Uterus (tissue), 3 donors: ENCODE measurements at regions not wholly inside any gene's neighbourhood (a gene's known extent, or its start where the extent isn't known, plus 50 kb on each side); places are given as distances from the start of the nearest gene placed in this dataset.

Experiments
- DNase-seq, 2 donors: peaks; one replicate each; pipeline ENCODE4 v3.0.0-alpha.2; 2019 to 2020
- H3K27ac ChIP-seq, 2 donors: fragments of 200-600 bp; sonication (generic); 1 replicate in 1 of 2; 2 replicates in 1 of 2; pipeline ENCODE4 v1.5.1; 2016 to 2018
- H3K27me3 ChIP-seq, 2 donors: fragments of 200-600 bp; sonication (generic); one replicate each; pipeline ENCODE4 v1.5.1; 2018 to 2019; ENCODE audit warnings: control low read depth in 1 of 2
- H3K36me3 ChIP-seq, 2 donors: fragments of 200-600 bp; sonication (generic); one replicate each; pipeline ENCODE4 v1.5.1; 2019; ENCODE audit warnings: control low read depth in 1 of 2
- H3K4me1 ChIP-seq, 2 donors: fragments of 200-600 bp; sonication (generic); one replicate each; pipeline ENCODE4 v1.5.1; 2018 to 2019; ENCODE audit warnings: control low read depth in 1 of 2
- H3K4me3 ChIP-seq, 2 donors: fragments of 200-600 bp; sonication (generic); 1 replicate in 1 of 2; 2 replicates in 1 of 2; pipeline ENCODE4 v1.5.1; 2018 to 2019; ENCODE audit warnings: mild to moderate bottlenecking in 1 of 2
- H3K9me3 ChIP-seq, 2 donors: fragments of 200-600 bp; sonication (generic); one replicate each; pipeline ENCODE4 v1.5.1; 2019; ENCODE audit warnings: control low read depth in 1 of 2
- POLR2A ChIP-seq, 2 donors: fragments of 450-650 bp; IDR thresholded peaks; one replicate each; pipeline ENCODE4 v1.6.1; 2016; ENCODE audit warnings: antibody characterized with exemption in 2 of 2, mild to moderate bottlenecking in 1 of 2, moderate library complexity in 1 of 2
- intact Hi-C: fragments of 100-400 bp; cut with DNase I; formaldehyde crosslinking; loops from one replicate; pipeline ENCODE4 v1.15.1; 2023; ENCODE audit warnings: low total_unique reads
- TF ChIP-seq, protein P1 (sequence below), 4 experiments: fragments of 200-600 bp in 2 of 4; fragments of 450-650 bp in 2 of 4; sonication (generic) in 2 of 4; IDR thresholded peaks; one replicate each; pipeline ENCODE4 v1.5.1; 2016 to 2019; ENCODE audit warnings: antibody characterized with exemption in 4 of 4, mild to moderate bottlenecking in 2 of 4, moderate library complexity in 1 of 4
- donor health status: DM: yes; HTN: yes; CAD: no.

DNA sequence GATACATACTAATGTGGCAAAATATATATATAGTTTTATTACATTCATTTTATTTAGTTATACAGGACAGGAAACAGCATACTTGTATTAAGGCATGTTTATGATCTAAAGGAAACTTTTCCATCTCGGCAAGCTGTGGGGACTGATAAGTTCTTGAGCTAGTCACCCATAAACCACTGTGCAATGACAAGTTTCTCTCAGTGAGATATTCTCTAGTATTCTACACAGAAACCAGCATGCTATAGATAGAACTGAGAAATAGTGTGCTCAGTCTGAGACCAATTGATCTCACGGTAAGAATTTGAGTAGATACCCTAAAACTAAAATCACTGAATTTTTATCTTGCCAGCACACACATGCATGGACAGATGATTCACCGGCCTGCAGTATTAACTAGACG lies 717.6 kb upstream of the NOVA1 start:
- H3K4me3 ChIP-seq: no peak overlapping the region
- H3K9me3 ChIP-seq: no peaks in the 10 kb centered on the region
- H3K4me1 ChIP-seq: no peaks in the 10 kb centered on the region
- intact Hi-C loops: no loop called here
- TF ChIP-seq, protein P1, sequence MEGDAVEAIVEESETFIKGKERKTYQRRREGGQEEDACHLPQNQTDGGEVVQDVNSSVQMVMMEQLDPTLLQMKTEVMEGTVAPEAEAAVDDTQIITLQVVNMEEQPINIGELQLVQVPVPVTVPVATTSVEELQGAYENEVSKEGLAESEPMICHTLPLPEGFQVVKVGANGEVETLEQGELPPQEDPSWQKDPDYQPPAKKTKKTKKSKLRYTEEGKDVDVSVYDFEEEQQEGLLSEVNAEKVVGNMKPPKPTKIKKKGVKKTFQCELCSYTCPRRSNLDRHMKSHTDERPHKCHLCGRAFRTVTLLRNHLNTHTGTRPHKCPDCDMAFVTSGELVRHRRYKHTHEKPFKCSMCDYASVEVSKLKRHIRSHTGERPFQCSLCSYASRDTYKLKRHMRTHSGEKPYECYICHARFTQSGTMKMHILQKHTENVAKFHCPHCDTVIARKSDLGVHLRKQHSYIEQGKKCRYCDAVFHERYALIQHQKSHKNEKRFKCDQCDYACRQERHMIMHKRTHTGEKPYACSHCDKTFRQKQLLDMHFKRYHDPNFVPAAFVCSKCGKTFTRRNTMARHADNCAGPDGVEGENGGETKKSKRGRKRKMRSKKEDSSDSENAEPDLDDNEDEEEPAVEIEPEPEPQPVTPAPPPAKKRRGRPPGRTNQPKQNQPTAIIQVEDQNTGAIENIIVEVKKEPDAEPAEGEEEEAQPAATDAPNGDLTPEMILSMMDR (IDR thresholded peaks at IDR 0.05): no peak
- no peak for TF ChIP-seq POLR2A (IDR thresholded peaks at IDR 0.05)
- DNase-seq: no peak
- no peak overlapping the region for H3K27ac ChIP-seq
- H3K27me3 ChIP-seq: no peaks in the 10 kb centered on the region
- no peaks in the 10 kb centered on the region for H3K36me3 ChIP-seq

- no peak overlapping the region for H3K4me3 ChIP-seq
- H3K27ac ChIP-seq: no peak overlapping the region
- no peaks in the 10 kb centered on the region for H3K36me3 ChIP-seq
- intact Hi-C loops: no loop called here
- H3K9me3 ChIP-seq: no peaks in the 10 kb centered on the region
- TF ChIP-seq, protein P1 (IDR thresholded peaks at IDR 0.05): no peak
- no peak for TF ChIP-seq POLR2A (IDR thresholded peaks at IDR 0.05)
- H3K4me1 ChIP-seq: no peaks in the 10 kb centered on the region
- H3K27me3 ChIP-seq: no peaks in the 10 kb centered on the region
- DNase-seq: no peak
Measured at GRCh38 chr14:27315947-27316346, 718.1 kb upstream of the NOVA1 start.

DNA sequence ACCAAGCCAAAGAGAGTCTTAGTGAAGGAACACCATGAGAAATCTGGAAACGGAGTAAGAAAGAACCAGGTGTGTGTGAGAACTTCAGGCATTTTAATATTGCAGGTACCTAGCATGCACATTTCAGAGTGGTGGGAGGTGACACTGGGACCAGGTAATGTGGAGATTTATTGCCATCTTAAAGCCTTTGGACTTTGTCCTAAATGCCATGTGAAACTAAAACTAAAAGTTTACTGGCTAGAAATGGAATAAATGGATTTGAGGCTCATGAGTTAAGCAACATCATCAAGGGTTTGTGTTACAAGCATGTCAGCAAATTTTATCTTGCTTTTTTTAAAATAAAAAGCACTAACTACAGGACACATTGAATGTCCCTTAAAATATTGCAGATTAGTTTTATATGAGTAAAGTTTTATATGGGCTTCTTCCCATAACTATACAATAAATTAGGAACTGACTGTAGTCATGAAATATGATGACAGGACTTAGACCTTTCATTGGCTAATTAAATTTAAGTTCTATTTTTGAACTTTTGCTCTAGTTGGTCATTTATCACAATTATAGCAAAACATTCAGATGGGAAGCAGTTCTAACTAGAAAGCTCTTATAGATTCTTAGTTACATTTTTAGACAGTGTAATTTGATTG lies 721.1 kb upstream of the NOVA1 start:
- Histone ChIP-seq H3K4me3 (no peak overlapping the region), H3K36me3 (no peaks in the 10 kb centered on the region), H3K27me3 (no peaks in the 10 kb centered on the region), H3K4me1 (no peaks in the 10 kb centered on the region), H3K9me3 (no peaks in the 10 kb centered on the region), H3K27ac (no peak overlapping the region)
- intact Hi-C loops: no loop called here
- DNase-seq: no peak
- TF ChIP-seq, protein P1 (IDR thresholded peaks at IDR 0.05): no peak
- no peak for TF ChIP-seq POLR2A (IDR thresholded peaks at IDR 0.05)

DNA sequence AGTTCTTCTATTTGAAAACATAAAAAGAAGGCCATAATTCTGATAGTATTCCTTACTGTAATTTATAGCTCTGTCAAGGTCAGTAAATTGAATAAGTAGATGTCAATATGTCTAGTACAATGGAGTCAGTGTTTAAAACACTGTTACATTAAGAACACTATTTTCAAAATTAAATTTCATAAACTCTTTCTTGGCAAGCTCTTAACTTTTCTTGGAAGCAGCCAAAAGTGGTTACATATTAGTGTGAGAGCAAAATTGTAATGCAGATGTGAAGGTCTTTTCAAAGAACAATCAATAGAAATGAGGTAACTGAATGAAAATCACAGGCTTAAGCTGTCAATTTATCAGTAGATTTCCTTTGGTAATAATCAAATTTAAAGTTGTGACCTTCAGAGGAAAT lies 722.4 kb upstream of the NOVA1 start:
- TF ChIP-seq, protein P1 (IDR thresholded peaks at IDR 0.05): no peak
- TF ChIP-seq POLR2A (IDR thresholded peaks at IDR 0.05): no peak
- intact Hi-C loops: no loop called here
- no peak for DNase-seq
- no peaks in the 10 kb centered on the region for H3K9me3 ChIP-seq
- H3K4me3 ChIP-seq: no peak overlapping the region
- H3K36me3 ChIP-seq: no peaks in the 10 kb centered on the region
- H3K4me1 ChIP-seq: no peaks in the 10 kb centered on the region
- no peak overlapping the region for H3K27ac ChIP-seq
- no peaks in the 10 kb centered on the region for H3K27me3 ChIP-seq

DNA sequence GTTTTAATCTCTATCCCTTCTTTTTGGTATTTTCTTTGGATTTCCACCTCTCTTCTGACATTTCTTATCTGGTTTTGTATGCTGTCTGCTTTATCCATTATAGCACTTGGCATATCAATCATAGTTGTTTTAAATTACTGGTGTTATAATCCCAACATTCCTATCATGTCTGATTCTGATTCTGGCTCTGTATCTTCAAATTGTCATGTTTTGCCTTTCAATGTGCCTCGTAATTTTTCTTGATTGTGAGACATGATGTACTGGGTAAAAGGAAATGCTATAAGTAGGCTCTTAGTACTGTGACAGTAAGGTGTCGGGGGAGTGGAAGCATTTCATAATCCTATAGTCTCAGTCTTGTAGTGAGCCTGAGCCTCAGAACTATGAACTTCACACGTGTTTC lies 729.3 kb upstream of the NOVA1 start:
- H3K4me3 ChIP-seq: no peak overlapping the region
- intact Hi-C loops: no loop called here
- DNase-seq: no peak
- TF ChIP-seq, protein P1 (IDR thresholded peaks at IDR 0.05): no peak
- TF ChIP-seq POLR2A (IDR thresholded peaks at IDR 0.05): no peak
- H3K27me3 ChIP-seq: no peaks in the 10 kb centered on the region
- no peak overlapping the region for H3K27ac ChIP-seq
- H3K36me3 ChIP-seq: no peaks in the 10 kb centered on the region
- H3K4me1 ChIP-seq: no peaks in the 10 kb centered on the region
- no peaks in the 10 kb centered on the region for H3K9me3 ChIP-seq
